DMS114 treated with DMSO at 0.1 percent for 48 hours (cell line): ENCODE measurements at regions not wholly inside any gene's neighbourhood (a gene's known extent, or its start where the extent isn't known, plus 50 kb on each side); places are given as distances from the start of the nearest gene placed in this dataset.

ENCODE experiments used
- DNase-seq: peaks from one replicate; lab custom pipeline; 2025; ENCODE audit not compliant: unreplicated experiment; lab: John Stamatoyannopoulos, UW

DNA sequence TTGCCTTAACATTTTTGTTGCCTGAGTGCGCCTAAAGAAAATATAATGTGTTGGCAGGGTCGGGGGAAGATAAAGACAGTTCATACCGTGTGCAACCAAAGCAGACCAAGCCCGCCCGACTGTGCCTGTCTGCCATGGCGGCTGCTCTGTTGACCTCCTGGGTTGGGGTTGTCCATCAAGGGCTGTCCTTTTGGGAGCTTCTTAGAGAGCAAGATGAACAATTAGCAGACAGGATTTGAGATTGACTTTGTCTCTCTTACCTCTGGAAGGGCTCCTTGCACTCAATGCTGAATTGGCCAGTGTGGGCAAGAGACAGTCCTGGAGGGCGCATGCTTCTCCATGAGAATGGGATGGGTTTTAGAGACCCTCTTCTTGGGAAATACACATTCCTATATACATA is 319.6 kb downstream of the GLRX3 start:
- DNase-seq = no peak

DNA sequence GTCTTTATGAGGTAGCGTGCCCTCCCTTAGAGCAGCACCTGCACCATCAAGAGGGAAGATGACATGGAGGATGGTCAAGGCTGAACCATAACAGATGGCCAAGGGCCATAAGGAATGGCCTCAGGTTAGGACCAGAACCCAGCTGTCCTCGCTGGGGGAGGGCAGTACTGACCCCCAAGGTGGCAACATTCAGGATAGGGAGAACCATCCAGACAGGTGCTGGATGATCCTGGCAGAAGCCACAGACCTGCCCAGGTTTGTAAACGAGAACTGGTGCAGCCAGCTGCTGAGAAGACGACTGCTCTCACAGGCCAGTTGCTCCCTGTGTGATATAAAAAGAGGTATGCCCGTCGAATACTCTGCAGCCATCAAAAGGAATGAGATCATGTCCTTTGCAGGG is 320.4 kb downstream of the GLRX3 start:
- no peak for DNase-seq

DNA sequence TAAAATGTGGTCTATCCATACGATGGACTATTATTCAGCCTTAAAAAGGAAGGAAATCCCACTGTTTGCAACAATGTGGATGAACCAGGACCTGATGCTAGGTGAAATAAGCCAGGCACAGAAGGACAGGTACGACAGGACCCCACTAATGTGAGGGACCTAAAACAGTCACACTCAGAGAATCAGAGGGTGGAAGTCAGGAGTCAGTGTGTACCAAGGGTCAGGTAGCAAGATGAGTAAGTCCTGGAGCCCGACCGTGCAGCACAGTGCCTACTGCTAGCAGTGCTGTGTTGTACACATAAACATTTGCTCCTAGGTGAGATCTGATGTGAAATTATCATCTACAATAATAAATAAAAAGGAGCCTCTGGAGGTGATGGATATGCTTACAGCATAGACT is 322.3 kb downstream of the GLRX3 start:
- DNase-seq = no peak

DNA sequence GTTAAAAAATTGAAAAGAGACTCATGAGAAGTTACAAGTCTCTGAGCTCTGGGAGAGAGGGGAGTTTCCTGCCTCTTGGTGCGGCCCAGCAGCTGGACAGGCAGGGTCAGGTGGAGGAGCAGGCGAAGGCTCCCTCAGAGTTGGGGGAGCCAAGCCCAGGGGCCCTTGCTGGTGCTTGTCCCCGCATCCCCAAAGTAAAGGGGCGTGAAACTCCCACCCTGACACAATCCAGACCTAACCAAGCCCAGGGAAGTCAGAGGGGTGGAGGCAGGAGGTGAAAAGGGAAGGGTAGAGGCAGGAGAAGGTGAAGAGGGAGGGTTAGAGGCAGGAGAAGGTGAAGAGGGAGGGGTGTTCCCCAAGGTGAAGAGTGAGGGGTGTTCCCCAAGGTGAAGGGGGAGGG is 322.8 kb downstream of the GLRX3 start:
- no peak for DNase-seq

DNA sequence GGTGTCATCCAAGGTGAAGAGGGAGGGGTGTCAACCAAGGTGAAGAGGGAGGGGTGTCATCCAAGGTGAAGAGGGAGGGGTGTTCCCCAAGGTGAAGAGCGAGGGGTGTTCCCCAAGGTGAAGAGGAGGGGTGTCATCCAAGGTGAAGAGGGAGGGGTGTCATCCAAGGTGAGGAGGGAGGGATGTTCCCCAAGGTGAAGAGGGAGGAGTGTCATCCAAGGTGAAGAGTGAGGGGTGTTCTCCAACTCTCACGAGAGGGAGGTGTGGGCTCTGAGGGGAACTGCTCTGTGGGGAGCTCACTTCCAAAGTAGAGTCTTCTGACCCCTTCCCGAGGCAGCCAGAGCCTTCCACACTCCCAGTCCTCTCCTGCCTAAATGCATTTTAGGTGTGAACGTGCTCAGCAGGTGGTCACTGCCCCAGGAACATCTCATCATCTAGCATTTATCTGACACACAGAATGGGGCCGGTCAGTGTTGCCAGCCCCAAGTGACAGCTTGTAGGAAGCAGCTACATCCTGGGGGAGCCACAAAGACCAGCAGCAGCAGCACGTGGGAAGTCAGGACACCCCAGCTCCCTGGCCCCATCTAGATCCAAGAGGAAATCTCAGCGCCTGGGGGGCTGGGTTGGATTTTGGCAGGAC is 323.8 kb downstream of the GLRX3 start:
- no peak for DNase-seq

DNA sequence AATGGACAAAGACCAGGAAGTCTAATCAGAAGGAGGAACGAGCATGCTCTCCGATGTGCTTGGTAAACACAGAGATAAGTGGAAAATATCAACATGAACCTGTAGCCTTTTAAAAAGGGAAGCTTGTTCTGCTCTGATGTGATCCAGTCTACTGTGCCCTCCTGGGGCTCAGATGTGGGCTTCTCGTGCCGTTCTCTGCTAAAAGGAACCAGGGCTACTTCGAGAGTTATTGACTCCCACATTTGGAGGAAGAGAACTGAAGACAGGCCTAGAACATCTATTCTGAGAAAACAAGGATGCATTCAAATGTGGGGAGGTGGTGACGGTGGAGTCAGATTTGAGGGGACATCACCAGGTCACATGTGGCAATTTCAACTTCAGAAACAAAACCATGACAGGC is 325.4 kb downstream of the GLRX3 start:
- DNase-seq = no peak

DNA sequence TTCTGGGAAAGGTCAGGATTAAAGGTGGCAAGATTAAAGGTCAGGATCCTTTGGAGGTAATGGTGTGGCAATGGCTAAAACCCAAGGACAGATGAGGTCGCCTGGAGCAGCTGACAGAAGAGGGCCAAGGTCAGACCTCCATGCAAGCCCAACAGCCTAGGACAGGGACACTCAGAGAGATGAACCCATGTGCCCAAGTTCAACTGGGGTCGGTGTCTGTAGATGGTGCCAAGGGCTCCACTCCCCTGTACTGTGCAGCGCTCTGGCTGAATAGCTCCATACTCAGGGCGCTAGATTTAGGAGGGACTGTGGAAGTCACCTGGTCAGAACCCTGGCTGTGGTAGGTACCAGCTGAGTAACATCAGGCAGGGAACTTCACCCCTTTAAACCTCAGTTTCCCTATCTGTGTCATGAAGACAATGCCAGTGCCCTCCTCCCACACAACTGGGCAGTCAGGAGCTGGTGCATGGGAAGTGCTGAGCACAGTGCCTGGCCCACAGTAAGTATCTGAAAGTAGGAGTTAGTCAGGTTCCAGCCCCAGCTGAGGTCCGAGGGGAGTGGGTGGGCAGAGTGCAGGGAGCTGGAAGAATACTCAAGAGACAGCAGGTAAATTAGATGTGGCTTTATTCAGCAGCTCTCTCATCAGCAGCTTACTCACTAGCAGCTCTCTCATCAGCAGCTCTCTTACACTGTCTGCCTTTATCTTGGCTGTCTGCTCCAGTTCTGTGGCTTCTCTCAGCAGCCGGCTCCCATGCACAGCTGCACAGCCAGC is 327.1 kb downstream of the GLRX3 start:
- DNase-seq = no peak

DNA sequence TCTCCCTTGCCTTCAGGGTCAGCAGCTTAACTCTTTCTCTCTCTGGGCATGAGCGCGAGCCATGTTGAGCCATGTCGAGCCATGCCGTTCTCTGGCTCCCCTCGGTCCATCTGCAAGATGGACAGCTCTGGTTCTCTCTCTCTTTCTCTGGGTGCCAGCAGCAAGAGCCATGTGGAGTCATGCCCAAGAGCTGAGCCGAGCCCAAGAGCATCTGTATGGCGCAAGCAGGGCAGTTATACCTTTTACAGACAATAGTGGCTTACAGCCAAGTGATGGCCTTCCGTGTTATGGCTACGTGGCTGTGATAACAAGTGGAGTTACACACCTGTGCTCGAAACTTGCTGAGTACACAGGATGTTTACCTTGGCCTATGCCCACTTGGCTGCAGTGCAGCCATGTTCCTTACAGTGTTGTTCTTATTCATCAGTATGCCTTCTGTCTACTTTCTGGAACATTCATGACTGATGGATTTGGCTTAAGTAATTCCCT is 327.7 kb downstream of the GLRX3 start:
- DNase-seq = no peak

DNA sequence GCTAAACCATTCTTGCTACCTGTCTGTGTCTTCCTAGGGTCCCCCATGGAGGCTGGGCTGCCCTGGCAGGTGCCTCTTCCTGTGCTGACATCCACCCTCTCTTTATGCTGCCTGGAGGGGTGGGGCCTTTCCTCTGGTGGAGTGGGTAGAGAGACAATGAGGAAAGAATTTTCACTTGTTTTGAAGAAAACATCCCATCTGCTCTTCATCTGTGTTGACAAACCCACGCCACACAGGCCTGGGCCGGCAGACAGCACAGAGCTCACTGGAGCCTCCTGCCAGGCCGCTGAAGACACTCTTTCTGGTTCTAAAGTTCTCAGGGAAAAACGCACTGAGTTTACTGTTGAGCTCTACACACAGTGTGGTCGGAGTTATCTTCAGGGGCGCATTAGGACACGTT is 328.2 kb downstream of the GLRX3 start:
- DNase-seq = no peak

DNA sequence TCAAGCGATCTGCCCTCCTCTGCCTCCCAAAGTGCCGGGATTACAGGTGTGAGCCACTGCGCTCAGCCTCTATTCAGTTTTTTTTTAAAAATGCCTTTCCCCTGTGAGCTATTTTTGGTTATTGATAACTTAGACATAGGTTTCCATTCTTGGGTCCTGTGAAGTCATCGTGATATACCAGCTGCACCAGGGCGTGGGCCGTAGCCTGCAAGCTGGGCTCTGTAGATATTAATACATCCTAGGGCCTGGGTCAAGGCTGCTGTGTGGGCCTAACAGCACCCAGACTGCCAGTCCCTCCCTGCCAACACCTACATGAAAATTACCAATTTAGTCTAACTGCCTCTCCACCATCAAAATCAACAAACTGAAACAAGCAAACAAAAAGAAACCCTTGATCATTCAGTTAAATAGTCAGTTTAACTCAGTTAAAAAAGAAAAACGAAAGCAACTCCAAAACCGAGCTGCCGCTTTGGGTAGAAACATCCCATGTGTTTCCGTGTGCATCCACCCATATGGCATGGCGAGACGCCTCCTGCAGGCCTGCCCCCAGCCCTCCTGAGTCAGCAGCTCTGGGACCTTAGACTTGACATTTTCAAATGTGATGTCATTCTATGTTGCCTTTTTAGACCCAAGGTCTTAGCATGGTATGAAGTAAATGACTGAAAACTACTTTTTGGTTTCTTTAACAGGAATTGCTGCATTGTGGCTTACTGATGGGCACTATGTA is 330.2 kb downstream of the GLRX3 start:
- DNase-seq = no peak

DNA sequence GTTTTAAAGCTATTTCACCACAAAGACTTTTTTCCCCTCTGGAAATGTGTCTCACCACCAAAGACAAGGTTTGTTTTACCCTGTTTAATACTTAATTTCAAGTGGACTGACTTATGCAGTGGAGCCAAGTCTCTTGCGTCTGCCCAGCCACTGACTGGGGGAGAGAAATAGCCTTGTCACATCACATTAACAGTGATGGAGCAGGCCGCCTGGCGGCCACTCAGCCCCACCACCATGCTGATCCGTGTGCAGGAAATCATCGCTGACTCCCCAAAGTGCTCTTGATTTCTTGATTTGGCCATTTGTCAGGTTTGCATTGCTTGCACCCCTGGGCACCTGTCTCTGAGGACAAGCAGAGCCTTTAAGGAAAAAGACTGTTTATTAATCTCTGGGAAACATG is 334.1 kb downstream of the GLRX3 start:
- DNase-seq = no peak

DNA sequence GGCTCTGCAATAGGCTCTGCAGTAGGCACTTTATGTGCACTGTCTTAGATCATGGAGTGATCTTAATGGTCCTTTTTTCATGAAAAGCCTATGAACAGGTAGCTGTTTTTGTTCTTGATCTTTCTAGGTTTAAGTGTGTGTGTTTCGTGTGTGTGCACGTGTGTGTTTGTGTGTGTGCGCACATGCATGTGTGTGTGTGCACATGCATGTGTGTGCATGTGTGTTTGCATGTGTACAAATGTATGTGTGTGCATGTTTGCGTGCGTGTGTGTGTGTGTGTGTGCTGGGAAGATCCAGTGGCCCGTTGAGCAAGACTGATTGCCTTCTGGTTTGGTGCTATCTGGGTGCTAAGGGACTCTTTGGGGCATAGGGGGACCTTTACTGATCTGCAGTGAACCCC is 334.8 kb downstream of the GLRX3 start:
- no peak for DNase-seq

DNA sequence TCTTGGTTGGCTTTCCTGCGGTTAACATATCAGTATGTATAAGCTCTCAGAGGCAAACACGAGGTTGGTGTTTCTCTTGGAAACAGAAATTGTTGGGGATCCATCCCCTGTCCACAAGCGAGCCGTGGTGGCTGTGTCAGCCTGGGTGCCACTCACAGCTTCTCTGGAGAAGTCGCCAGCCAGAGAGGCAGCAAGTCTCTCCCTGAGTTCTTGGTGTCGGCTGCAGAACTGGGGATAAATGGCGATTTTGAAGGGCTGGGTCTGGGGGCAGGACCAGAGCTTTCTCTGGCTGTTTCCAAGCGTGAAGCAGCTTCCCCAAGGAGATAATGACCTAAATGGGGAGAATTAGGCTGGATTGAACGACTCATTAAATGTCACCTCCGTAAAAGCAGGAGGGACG is 335.3 kb downstream of the GLRX3 start:
- DNase-seq = no peak

DNA sequence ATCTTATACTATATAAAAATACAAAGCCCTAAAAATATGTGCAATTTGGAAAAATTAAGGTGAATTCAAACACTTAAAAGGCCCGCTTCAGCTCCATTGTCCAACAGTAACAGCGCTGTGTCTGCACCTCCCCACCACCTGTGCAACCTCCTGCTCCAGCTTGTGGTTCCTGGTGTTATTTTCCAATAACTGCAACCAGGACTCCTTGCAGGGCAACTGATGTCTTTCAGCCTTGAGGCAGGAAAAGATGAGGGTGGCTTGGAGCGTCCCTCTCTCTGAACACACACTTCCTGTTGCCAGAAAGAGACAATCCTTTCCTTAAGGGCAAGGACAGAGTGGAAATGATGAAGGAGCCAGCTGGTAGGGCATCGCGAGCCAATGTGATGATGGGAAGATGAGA is 336.0 kb downstream of the GLRX3 start:
- DNase-seq = no peak

DNA sequence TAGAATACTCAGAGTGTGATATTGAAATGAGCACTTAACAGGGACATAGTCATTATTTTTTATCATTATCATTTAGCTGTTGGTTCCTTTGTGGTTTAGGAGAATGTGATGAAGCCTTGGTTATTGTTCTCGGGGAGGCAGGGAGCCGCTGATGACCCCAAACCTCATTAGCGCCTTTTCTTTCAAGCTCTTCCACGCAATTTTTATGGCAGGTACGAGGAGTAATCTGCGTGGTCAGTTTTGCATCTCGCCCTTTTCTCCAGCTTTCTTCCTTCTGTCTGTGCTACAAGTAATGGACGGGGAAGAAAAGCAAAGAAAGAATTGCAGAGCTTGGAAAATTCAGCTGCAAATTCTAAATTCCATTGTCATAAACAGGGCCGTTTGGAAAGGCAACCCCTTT is 338.4 kb downstream of the GLRX3 start:
- no peak for DNase-seq

DNA sequence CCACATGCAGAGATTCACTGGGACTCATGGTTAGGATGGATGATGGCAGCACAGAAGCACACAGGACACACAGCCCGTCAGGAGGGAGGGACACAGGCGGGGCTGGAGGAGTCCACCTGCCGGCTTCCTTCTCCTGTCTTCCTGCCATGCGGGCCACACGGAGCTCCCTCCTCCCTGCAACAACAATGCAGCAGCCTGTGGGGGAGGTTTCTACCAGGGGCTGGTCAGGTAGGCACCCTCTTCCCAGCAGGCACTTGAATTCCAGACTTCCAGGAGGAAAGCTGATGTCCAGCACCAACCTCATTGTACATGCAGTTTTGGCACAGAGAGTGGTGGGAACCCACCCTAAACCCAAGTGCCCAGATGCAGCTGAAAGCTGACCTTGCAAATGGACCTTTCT is 341.2 kb downstream of the GLRX3 start:
- DNase-seq = no peak

DNA sequence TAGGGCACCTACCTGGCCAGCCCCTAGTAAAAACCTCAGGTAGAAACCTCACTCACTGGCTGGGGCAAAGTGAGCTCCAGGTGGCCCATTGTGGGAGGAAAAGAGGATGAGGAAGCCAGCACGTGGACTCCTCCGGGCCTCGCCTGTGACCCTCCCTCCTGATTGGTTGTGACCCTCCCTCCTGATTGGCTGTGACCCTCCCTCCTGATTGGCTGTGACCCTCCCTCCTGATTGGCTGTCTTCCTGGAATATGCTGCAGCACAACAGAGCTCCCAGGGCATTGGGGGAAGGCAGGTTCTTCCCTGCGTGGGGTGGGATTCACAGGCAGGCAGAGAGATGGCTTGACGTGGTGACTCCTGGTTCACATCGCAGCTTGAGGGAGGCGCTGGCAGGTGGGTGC is 343.0 kb downstream of the GLRX3 start:
- DNase-seq = no peak

DNA sequence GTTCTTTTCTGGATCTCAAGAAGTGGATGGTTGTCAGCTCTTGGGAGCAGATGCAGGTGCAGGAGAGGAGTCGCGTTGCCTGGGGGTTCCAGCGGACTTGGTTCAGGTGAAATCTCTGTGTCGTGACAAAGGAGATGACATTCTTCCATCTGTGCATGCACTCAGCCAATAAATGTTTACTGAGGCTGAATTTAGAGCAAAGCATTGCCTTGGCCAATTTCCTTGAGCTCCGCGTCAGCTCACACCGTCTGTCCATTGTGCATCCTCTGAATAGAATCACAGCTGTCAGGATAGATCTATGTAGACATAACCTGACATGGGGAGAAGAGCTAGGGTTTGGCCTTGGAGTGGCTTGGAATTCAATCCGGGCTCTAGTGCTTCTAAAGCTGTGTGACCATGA is 343.7 kb downstream of the GLRX3 start:
- no peak for DNase-seq

DNA sequence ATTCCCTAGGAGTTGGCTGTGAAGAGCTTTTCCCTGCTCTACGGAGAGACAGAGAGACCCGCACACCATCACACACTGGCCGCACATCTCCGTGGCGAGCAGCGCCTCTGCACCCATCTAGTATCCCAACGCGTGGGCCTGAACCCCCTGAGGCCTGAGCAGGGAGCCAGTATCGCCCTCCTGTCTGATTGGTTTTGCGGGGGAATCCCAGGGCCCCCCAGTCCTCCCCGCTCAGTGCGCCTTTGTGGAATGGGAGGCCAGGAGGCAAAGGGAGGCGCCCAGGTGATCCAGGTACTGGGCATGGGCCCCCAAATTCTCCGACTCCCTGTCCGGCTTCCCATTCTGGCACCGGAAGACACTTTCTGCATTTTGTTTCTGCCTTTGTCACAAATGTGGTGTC is 344.3 kb downstream of the GLRX3 start:
- no peak for DNase-seq

DNA sequence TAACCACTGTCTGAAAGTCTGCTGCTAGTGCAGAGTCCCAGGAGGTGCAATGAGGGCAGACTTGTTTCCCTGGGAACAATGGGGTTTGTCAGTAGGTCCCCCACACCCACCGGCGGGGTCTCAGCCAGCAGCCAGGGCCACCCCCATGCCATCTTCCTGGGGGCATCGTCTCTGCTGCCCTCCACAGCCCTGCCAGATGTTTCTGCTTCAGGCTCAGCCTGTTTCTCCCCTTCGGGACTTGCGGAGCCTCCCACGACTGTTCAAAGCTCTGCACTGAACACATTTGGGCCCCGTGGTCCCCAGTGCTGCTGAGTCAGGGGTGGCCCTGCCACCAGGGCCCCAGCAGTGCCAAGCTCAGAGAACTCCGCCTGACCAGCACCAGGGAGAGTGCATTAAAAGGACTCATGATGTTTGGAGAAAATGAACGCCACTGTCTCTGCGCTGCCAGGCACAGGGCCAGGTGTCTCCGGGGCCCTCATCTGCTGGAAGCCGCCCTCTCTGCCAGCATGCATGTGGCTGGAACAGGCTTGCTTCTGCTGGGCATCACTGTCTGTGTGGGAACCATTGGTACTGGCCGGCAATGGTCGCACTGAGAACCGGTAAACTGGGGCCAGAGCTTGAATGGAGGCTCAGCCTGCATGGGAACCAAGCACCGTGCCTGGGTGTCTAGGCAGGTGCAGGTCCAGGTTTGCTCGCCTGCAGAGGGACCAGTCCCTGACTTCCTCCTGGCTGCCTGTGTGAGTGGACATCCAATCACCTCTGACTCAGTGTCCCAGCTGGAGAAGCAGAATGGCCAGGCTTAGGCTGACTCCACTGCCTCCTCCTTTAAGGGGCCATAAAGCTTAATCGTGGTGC is 345.1 kb downstream of the GLRX3 start:
- DNase-seq = no peak

DNA sequence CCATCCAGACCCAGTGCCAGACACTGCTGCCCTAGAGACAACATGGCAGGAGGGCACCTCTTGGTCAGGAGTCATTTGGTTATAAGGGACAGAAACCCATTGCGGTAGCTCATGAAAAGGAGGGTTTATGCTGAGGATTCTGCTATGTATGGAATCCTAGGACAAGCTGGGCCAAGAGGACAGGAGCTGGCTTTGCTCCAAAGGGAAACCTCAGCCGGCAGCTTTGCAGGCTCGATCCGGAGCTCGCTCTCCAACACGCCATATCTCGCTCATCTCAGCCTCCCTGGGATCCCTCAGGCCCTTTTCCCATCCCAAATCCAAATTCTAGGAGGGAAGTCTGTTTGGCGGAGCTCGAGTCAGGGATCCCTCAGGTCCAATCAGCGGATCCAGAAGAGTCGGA is 345.7 kb downstream of the GLRX3 start:
- no peak for DNase-seq
